Tibial nerve (tissue), 4 donors: ENCODE measurements at regions not wholly inside any gene's neighbourhood (a gene's known extent, or its start where the extent isn't known, plus 50 kb on each side); places are given as distances from the start of the nearest gene placed in this dataset.

Experiments
- EP300 ChIP-seq, 2 donors: sonication (generic); formaldehyde crosslinking; IDR thresholded peaks; one replicate each; pipeline ENCODE4 v1.6.1; 2017; ENCODE audit warnings: antibody characterized with exemption in 2 of 2, mild to moderate bottlenecking in 1 of 2
- TF ChIP-seq, protein P1 (sequence below), 5 experiments: fragments of 200-600 bp in 3 of 5; fragments of 450-650 bp in 2 of 5; sonication (generic) in 3 of 5; IDR thresholded peaks; one replicate each; pipeline ENCODE4 v1.5.1; 2016 to 2019; ENCODE audit warnings: antibody characterized with exemption in 5 of 5, mild to moderate bottlenecking in 3 of 5, moderate library complexity in 2 of 5

GRCh38 chr2:223165423-223166214, 113.6 kb downstream of the KCNE4 start:
- TF ChIP-seq, protein P1, sequence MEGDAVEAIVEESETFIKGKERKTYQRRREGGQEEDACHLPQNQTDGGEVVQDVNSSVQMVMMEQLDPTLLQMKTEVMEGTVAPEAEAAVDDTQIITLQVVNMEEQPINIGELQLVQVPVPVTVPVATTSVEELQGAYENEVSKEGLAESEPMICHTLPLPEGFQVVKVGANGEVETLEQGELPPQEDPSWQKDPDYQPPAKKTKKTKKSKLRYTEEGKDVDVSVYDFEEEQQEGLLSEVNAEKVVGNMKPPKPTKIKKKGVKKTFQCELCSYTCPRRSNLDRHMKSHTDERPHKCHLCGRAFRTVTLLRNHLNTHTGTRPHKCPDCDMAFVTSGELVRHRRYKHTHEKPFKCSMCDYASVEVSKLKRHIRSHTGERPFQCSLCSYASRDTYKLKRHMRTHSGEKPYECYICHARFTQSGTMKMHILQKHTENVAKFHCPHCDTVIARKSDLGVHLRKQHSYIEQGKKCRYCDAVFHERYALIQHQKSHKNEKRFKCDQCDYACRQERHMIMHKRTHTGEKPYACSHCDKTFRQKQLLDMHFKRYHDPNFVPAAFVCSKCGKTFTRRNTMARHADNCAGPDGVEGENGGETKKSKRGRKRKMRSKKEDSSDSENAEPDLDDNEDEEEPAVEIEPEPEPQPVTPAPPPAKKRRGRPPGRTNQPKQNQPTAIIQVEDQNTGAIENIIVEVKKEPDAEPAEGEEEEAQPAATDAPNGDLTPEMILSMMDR (IDR thresholded peaks at IDR 0.05): no peak
- TF ChIP-seq EP300 (IDR thresholded peaks at IDR 0.05): no peak
